ENCODE measurements at regions not wholly inside any gene's neighbourhood (a gene's known extent, or its start where the extent isn't known, plus 50 kb on each side); places are given as distances from the start of the nearest gene placed in this dataset.
"Not testable (repeated sequence)": the region's sequence is repeated elsewhere in the genome, so short reads cannot be mapped to it uniquely, and the experiment has no call there.

GRCh38 chr4:75135068-75135825 is 202.3 kb downstream of the PARM1 start:
- ATAC-seq (no peak), DNase-seq (no peak)
- H3K36me3 Mint-ChIP-seq (ENCODE audit: low read depth): no peaks in the 10 kb centered on the region
- no peak overlapping the region for H3K4me3 Mint-ChIP-seq
- POLR2A ChIA-PET: no interaction called here
- no peaks in the 10 kb centered on the region for H3K27me3 Mint-ChIP-seq
- CTCF ChIA-PET: no interaction called here
- H3K4me1 Mint-ChIP-seq: no peaks in the 10 kb centered on the region
- intact Hi-C loops (cut with DNase I, micrococcal nuclease): no loop called here
- peaks cover 2% of the 10 kb centered on the region for H3K9me3 Mint-ChIP-seq (ENCODE audit: low read depth)
- no peak overlapping the region for H3K27ac Mint-ChIP-seq

GRCh38 chr4:75126870-75127269 is 194.0 kb downstream of the PARM1 start:
- DNase-seq; H3K27me3 Mint-ChIP-seq; CTCF ChIA-PET; POLR2A ChIA-PET; ATAC-seq; H3K4me1 Mint-ChIP-seq; intact Hi-C loops (cut with DNase I, micrococcal nuclease); H3K4me3 Mint-ChIP-seq; H3K36me3 Mint-ChIP-seq (ENCODE audit: low read depth); H3K9me3 Mint-ChIP-seq (ENCODE audit: low read depth); H3K27ac Mint-ChIP-seq: not testable (repeated sequence)

- DNase-seq (no peak), ATAC-seq (no peak)
- Mint-ChIP-seq H3K9me3 (ENCODE audit: low read depth) (peaks cover 8% of the 10 kb centered on the region), H3K4me3 (no peak overlapping the region), H3K27me3 (no peaks in the 10 kb centered on the region), H3K4me1 (no peaks in the 10 kb centered on the region), H3K27ac (no peak overlapping the region), H3K36me3 (ENCODE audit: low read depth) (no peaks in the 10 kb centered on the region)
- intact Hi-C loops (cut with DNase I, micrococcal nuclease): no loop called here
- ChIA-PET CTCF (no interaction called here), POLR2A (no interaction called here)
Observed at GRCh38 chr4:75126058-75126457, 193.1 kb downstream of the PARM1 start.

- H3K36me3 Mint-ChIP-seq (ENCODE audit: low read depth): no peaks in the 10 kb centered on the region
- H3K27me3 Mint-ChIP-seq: no peaks in the 10 kb centered on the region
- H3K9me3 Mint-ChIP-seq (ENCODE audit: low read depth): peaks cover 17% of the 10 kb centered on the region
- no peaks in the 10 kb centered on the region for H3K4me1 Mint-ChIP-seq
- intact Hi-C loops (cut with DNase I, micrococcal nuclease): no loop called here
- ChIA-PET POLR2A (no interaction called here), CTCF (no interaction called here)
- DNase-seq (no peak), ATAC-seq (no peak)
- no peak overlapping the region for H3K27ac Mint-ChIP-seq
- no peak overlapping the region for H3K4me3 Mint-ChIP-seq
Observed at GRCh38 chr4:75122424-75123014, 189.6 kb downstream of the PARM1 start.

GRCh38 chr4:75118739-75119138 is 185.8 kb downstream of the PARM1 start:
- Mint-ChIP-seq H3K27me3 (no peaks in the 10 kb centered on the region), H3K4me3 (no peak overlapping the region), H3K9me3 (ENCODE audit: low read depth) (peaks cover 14% of the 10 kb centered on the region), H3K36me3 (ENCODE audit: low read depth) (no peaks in the 10 kb centered on the region), H3K4me1 (no peaks in the 10 kb centered on the region), H3K27ac (no peak overlapping the region)
- ATAC-seq (no peak), DNase-seq (no peak)
- CTCF ChIA-PET: no interaction called here
- intact Hi-C loops (cut with DNase I, micrococcal nuclease): no loop called here
- POLR2A ChIA-PET: no interaction called here

GRCh38 chr4:75110061-75110460 is 177.1 kb downstream of the PARM1 start:
- no peak for DNase-seq
- POLR2A ChIA-PET: no interaction called here
- Mint-ChIP-seq H3K36me3 (ENCODE audit: low read depth) (no peaks in the 10 kb centered on the region), H3K27me3 (peaks cover 2% of the 10 kb centered on the region), H3K27ac (no peak overlapping the region), H3K4me1 (no peaks in the 10 kb centered on the region), H3K4me3 (no peak overlapping the region), H3K9me3 (ENCODE audit: low read depth) (peaks cover 4% of the 10 kb centered on the region)
- intact Hi-C loops (cut with DNase I, micrococcal nuclease): no loop called here
- CTCF ChIA-PET: interaction anchor here (1.2 kb wide), 1 partner anchor 10 kb away, joined by 3 read pairs; no protein-coding TSS in a partner anchor
- ATAC-seq: no peak

- H3K27me3 Mint-ChIP-seq: peaks cover 2% of the 10 kb centered on the region
- no peak overlapping the region for H3K27ac Mint-ChIP-seq
- H3K4me3 Mint-ChIP-seq: no peak overlapping the region
- no peak for ATAC-seq
- CTCF ChIA-PET: interaction anchor here (0.9 kb wide), 1 partner anchor 12 kb away, joined by 3 read pairs; no protein-coding TSS in a partner anchor
- no peaks in the 10 kb centered on the region for H3K36me3 Mint-ChIP-seq (ENCODE audit: low read depth)
- POLR2A ChIA-PET: no interaction called here
- intact Hi-C loops (cut with DNase I, micrococcal nuclease): no loop called here
- no peaks in the 10 kb centered on the region for H3K4me1 Mint-ChIP-seq
- no peak for DNase-seq
- peaks cover 4% of the 10 kb centered on the region for H3K9me3 Mint-ChIP-seq (ENCODE audit: low read depth)
Observed at GRCh38 chr4:75107755-75108612, 175.1 kb downstream of the PARM1 start.

GRCh38 chr4:75102787-75103085 is 169.8 kb downstream of the PARM1 start:
- ChIA-PET POLR2A (no interaction called here), CTCF (no interaction called here)
- H3K36me3 Mint-ChIP-seq (ENCODE audit: low read depth): no peaks in the 10 kb centered on the region
- no peak overlapping the region for H3K27ac Mint-ChIP-seq
- DNase-seq: no peak
- H3K27me3 Mint-ChIP-seq: peaks cover 2% of the 10 kb centered on the region
- H3K9me3 Mint-ChIP-seq (ENCODE audit: low read depth): peaks cover 11% of the 10 kb centered on the region
- H3K4me3 Mint-ChIP-seq: no peak overlapping the region
- no peak for ATAC-seq
- no peaks in the 10 kb centered on the region for H3K4me1 Mint-ChIP-seq
- intact Hi-C loops (cut with DNase I, micrococcal nuclease): no loop called here

- no peak overlapping the region for H3K4me3 Mint-ChIP-seq
- CTCF ChIA-PET: no interaction called here
- no peak for DNase-seq
- peaks cover 17% of the 10 kb centered on the region for H3K9me3 Mint-ChIP-seq (ENCODE audit: low read depth)
- intact Hi-C loops (cut with DNase I, micrococcal nuclease): no loop called here
- POLR2A ChIA-PET: no interaction called here
- no peaks in the 10 kb centered on the region for H3K4me1 Mint-ChIP-seq
- H3K36me3 Mint-ChIP-seq (ENCODE audit: low read depth): no peaks in the 10 kb centered on the region
- H3K27me3 Mint-ChIP-seq: no peaks in the 10 kb centered on the region
- ATAC-seq: no peak
- H3K27ac Mint-ChIP-seq: no peak overlapping the region
Observed at GRCh38 chr4:75101906-75102786, 169.2 kb downstream of the PARM1 start.
